Lung (tissue), 11 donors: ENCODE measurements at regions not wholly inside any gene's neighbourhood (a gene's known extent, or its start where the extent isn't known, plus 50 kb on each side); places are given as distances from the start of the nearest gene placed in this dataset.

Experiments used
- ATAC-seq: fragments of 200-7000 bp; cut with Tn5 transposase; one replicate; pipeline ENCODE4 v1.9.1; 2020; ENCODE audit warnings: moderate number of reproducible peaks; ENCODE audit not compliant: insufficient read depth, low FRiP score
- DNase-seq, 3 donors: peaks; one replicate each; pipeline ENCODE4 v3.0.0-alpha.2; 2013 to 2017
- H3K27ac ChIP-seq, 2 donors: one replicate each; pipeline ENCODE4 v1.5.1; 2013; ENCODE audit warnings: mild to moderate bottlenecking in 2 of 2, moderate library complexity in 2 of 2, control low read depth in 1 of 2, inconsistent platforms in 1 of 2, low read depth in 1 of 2, low read length in 1 of 2
- H3K27me3 ChIP-seq, 3 donors: one replicate each; pipeline ENCODE4 v1.5.1; 2013; ENCODE audit warnings: low read length in 2 of 3; ENCODE audit not compliant: control insufficient read depth in 3 of 3, insufficient read depth in 3 of 3
- H3K36me3 ChIP-seq, 4 donors: one replicate each; pipeline ENCODE4 v1.5.1; 2013; ENCODE audit warnings: low read length in 4 of 4, mild to moderate bottlenecking in 1 of 4, moderate library complexity in 1 of 4; ENCODE audit not compliant: control insufficient read depth in 4 of 4, insufficient read depth in 4 of 4
- H3K4me1 ChIP-seq, 5 donors: one replicate each; pipeline ENCODE4 v1.5.1; 2013; ENCODE audit warnings: low read length in 5 of 5, mild to moderate bottlenecking in 2 of 5, moderate library complexity in 1 of 5; ENCODE audit not compliant: control insufficient read depth in 5 of 5, insufficient read depth in 5 of 5
- H3K4me3 ChIP-seq: one replicate; pipeline ENCODE4 v1.5.1; 2013; ENCODE audit warnings: mild to moderate bottlenecking, control low read depth, moderate library complexity
- H3K9ac ChIP-seq, 2 donors: one replicate each; pipeline ENCODE4 v1.5.1; 2013; ENCODE audit warnings: low read length in 2 of 2, control low read depth in 1 of 2; ENCODE audit not compliant: insufficient read depth in 1 of 2
- H3K9me3 ChIP-seq, 4 donors: one replicate each; pipeline ENCODE4 v1.5.1; 2013; ENCODE audit warnings: low read length in 3 of 4, mild to moderate bottlenecking in 1 of 4, moderate library complexity in 1 of 4; ENCODE audit not compliant: control insufficient read depth in 4 of 4, insufficient read depth in 3 of 4
- WGBS, 2 donors: extraction: QIAGEN DNeasy Blood & Tissue Kit; methylation state at CpG; one replicate each; pipeline ENCODE4 v1.1.7; 2013; 5-methylcytosine and 5-hydroxymethylcytosine counted together
- TF ChIP-seq, protein P1 (sequence below): IDR thresholded peaks from 2 replicates; pipeline ENCODE4 v1.5.1; 2012; ENCODE audit warnings: mild to moderate bottlenecking; ENCODE audit errors: control extremely low read depth, extremely low read depth
- donor health status: control.
- donor health status: control.
- donor health status: Bipolar disorder and iron deficiency.
- donor health status: healthy.
- donor health status: DM: yes; HTN: yes; CAD: no.

- ATAC-seq (no peak), DNase-seq (no peak)
- H3K4me1 ChIP-seq, result no peaks in the 10 kb centered on the region
- H3K36me3 ChIP-seq, result no peaks in the 10 kb centered on the region
- no peak overlapping the region for H3K27ac ChIP-seq
- no peaks in the 10 kb centered on the region for H3K27me3 ChIP-seq
- H3K9ac ChIP-seq, result no peak overlapping the region
- 73 to 85% methylated on average over 2 of the region's 2 CpGs for WGBS, 2 donors
- H3K4me3 ChIP-seq, result no peak overlapping the region
- H3K9me3 ChIP-seq, result peaks cover 0 to 3% (median under 1%) of the 10 kb centered on the region in 4 donors
- TF ChIP-seq, protein P1, sequence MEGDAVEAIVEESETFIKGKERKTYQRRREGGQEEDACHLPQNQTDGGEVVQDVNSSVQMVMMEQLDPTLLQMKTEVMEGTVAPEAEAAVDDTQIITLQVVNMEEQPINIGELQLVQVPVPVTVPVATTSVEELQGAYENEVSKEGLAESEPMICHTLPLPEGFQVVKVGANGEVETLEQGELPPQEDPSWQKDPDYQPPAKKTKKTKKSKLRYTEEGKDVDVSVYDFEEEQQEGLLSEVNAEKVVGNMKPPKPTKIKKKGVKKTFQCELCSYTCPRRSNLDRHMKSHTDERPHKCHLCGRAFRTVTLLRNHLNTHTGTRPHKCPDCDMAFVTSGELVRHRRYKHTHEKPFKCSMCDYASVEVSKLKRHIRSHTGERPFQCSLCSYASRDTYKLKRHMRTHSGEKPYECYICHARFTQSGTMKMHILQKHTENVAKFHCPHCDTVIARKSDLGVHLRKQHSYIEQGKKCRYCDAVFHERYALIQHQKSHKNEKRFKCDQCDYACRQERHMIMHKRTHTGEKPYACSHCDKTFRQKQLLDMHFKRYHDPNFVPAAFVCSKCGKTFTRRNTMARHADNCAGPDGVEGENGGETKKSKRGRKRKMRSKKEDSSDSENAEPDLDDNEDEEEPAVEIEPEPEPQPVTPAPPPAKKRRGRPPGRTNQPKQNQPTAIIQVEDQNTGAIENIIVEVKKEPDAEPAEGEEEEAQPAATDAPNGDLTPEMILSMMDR, result no peak
Observed at GRCh38 chr11:87477321-87477720, 439.6 kb downstream of the TMEM135 start.

- TF ChIP-seq, protein P1, result no peak
- no peak for ATAC-seq
- Histone ChIP-seq H3K36me3 (no peaks in the 10 kb centered on the region), H3K4me3 (no peak overlapping the region), H3K9ac (no peak overlapping the region), H3K27me3 (no peaks in the 10 kb centered on the region), H3K9me3 (peaks cover 0 to 3% (median 0%) of the 10 kb centered on the region in 4 donors), H3K4me1 (no peaks in the 10 kb centered on the region), H3K27ac (no peak overlapping the region)
- 77 to 80% methylated on average over 1 of the region's 1 CpG for WGBS, 2 donors
- DNase-seq, result peak in 2 of 3 donors; percentile 31 to 44
Observed at GRCh38 chr11:87473174-87473573, 435.4 kb downstream of the TMEM135 start.

GRCh38 chr11:87466223-87466622 lies 428.5 kb downstream of the TMEM135 start:
- Histone ChIP-seq H3K4me1 (peaks cover 0 to 16% (median 0%) of the 10 kb centered on the region in 5 donors), H3K27me3 (no peaks in the 10 kb centered on the region), H3K9ac (no peak overlapping the region), H3K36me3 (no peaks in the 10 kb centered on the region), H3K27ac (no peak overlapping the region), H3K9me3 (no peaks in the 10 kb centered on the region), H3K4me3 (no peak overlapping the region)
- ATAC-seq (peak; percentile 23), DNase-seq (peak; percentile 80 to 96 (median 86))
- TF ChIP-seq, protein P1, result no peak
- 43 to 54% methylated on average over 2 of the region's 2 CpGs for WGBS, 2 donors

DNA sequence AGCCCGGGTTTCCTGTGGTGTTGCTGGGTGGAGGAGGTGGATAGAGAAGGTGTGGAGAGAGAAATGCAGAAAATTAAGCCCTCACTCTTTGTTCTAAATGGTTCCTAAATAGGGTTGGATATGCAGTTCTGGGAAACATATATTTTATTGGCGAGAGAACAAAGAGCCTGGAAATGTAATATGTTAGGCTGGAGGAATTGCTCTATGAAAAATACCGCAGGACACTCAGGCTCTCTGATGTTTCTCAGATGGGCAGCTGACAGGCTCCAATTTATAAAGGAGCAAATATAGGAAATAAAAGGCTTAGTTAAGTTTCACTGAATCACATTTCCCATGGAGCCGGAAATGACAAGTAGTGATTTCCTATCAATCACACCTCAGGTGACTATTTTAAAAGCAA lies 428.0 kb downstream of the TMEM135 start:
- no peak overlapping the region for H3K27ac ChIP-seq
- TF ChIP-seq, protein P1, result no peak
- peaks cover 0 to 16% (median 0%) of the 10 kb centered on the region in 5 donors for H3K4me1 ChIP-seq
- no peak overlapping the region for H3K9ac ChIP-seq
- no peaks in the 10 kb centered on the region for H3K9me3 ChIP-seq
- ATAC-seq, result no peak
- WGBS, 2 donors, result 74 to 79% methylated on average over 4 of the region's 4 CpGs
- no peaks in the 10 kb centered on the region for H3K27me3 ChIP-seq
- peak in 2 of 3 donors; percentile 67 to 74 for DNase-seq
- no peak overlapping the region for H3K4me3 ChIP-seq
- H3K36me3 ChIP-seq, result no peaks in the 10 kb centered on the region
